Smooth muscle cell (in vitro differentiated cells): ENCODE measurements at regions not wholly inside any gene's neighbourhood (a gene's known extent, or its start where the extent isn't known, plus 50 kb on each side); places are given as distances from the start of the nearest gene placed in this dataset.
A peak's percentile ranks its signal among the peaks of the same experiment; 100 is the strongest.

Source experiments
- DNase-seq: peaks from one replicate; lab custom pipeline; 2025; ENCODE audit not compliant: unreplicated experiment; lab: John Stamatoyannopoulos, UW
- H2AFZ ChIP-seq: fragments of 200-600 bp; sonication (generic); 2 replicates; pipeline ENCODE4 v1.6.0; 2016; ENCODE audit warnings: antibody characterized with exemption, low read depth, mild to moderate bottlenecking
- H3F3A ChIP-seq: fragments of 200-600 bp; sonication (generic); 2 replicates; pipeline ENCODE4 v1.6.0; 2017; ENCODE audit warnings: antibody characterized with exemption, low read depth
- H3K27ac ChIP-seq: fragments of 200-600 bp; sonication (generic); 2 replicates; pipeline ENCODE4 v1.5.1; 2016; ENCODE audit warnings: low read depth, mild to moderate bottlenecking
- H3K27me3 ChIP-seq: fragments of 200-600 bp; sonication (generic); 2 replicates; pipeline ENCODE4 v1.6.1; 2016; ENCODE audit warnings: low read depth, mild to moderate bottlenecking
- H3K36me3 ChIP-seq: fragments of 200-600 bp; sonication (generic); 2 replicates; pipeline ENCODE4 v1.5.1; 2016; ENCODE audit warnings: low read depth
- H3K4me1 ChIP-seq: fragments of 200-600 bp; sonication (generic); 2 replicates; pipeline ENCODE4 v1.5.1; 2016; ENCODE audit warnings: low read depth
- H3K4me2 ChIP-seq: fragments of 200-600 bp; sonication (generic); 2 replicates; pipeline ENCODE4 v1.6.0; 2016; ENCODE audit warnings: mild to moderate bottlenecking
- H3K4me3 ChIP-seq: fragments of 200-600 bp; sonication (generic); 2 replicates; pipeline ENCODE4 v1.5.1; 2016; ENCODE audit warnings: mild to moderate bottlenecking
- H3K79me2 ChIP-seq: fragments of 200-600 bp; sonication (generic); 2 replicates; pipeline ENCODE4 v1.6.0; 2016; ENCODE audit warnings: low read depth, mild to moderate bottlenecking
- H3K9ac ChIP-seq: fragments of 200-600 bp; sonication (generic); 2 replicates; pipeline ENCODE4 v1.6.0; 2016; ENCODE audit warnings: low read depth
- H3K9me3 ChIP-seq: fragments of 200-600 bp; sonication (generic); replicated peaks from 2 replicates; pipeline ENCODE4 v1.5.1; 2016; ENCODE audit warnings: low read depth
- H4K20me1 ChIP-seq: fragments of 200-600 bp; sonication (generic); 2 replicates; pipeline ENCODE4 v1.6.0; 2016; ENCODE audit warnings: low read depth
- WGBS: methylation state at CpG from one replicate; pipeline ENCODE4 v1.1.7; 2016; ENCODE audit warnings: low lambda C conversion rate; 5-methylcytosine and 5-hydroxymethylcytosine counted together
- TF ChIP-seq, protein P1 (sequence below): fragments of 200-600 bp; sonication (generic); IDR thresholded peaks from 2 replicates; pipeline ENCODE4 v1.5.1; 2017; ENCODE audit warnings: borderline replicate concordance, mild to moderate bottlenecking, antibody characterized with exemption; ENCODE audit not compliant: insufficient read depth, poor library complexity, severe bottlenecking

DNA sequence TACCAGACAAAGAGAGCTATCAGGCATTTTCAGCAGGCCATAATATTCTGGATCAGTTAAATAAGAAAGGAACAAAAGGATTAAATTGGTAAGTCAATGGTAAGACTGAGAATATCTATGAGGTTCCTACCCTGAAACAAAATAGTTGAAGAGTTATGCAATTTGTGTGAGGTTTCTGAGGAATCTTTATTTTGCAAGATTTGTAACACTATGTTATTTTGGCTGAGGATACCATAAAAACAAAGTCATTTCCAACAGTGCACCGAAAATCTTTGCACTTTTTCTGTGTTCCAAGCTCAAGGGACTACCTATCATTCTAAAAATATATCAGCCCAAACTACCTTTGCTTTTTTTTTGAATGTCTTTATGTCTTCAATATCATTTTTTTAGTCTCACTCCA lies 383.3 kb upstream of the CITED2 start:
- TF ChIP-seq, protein P1, sequence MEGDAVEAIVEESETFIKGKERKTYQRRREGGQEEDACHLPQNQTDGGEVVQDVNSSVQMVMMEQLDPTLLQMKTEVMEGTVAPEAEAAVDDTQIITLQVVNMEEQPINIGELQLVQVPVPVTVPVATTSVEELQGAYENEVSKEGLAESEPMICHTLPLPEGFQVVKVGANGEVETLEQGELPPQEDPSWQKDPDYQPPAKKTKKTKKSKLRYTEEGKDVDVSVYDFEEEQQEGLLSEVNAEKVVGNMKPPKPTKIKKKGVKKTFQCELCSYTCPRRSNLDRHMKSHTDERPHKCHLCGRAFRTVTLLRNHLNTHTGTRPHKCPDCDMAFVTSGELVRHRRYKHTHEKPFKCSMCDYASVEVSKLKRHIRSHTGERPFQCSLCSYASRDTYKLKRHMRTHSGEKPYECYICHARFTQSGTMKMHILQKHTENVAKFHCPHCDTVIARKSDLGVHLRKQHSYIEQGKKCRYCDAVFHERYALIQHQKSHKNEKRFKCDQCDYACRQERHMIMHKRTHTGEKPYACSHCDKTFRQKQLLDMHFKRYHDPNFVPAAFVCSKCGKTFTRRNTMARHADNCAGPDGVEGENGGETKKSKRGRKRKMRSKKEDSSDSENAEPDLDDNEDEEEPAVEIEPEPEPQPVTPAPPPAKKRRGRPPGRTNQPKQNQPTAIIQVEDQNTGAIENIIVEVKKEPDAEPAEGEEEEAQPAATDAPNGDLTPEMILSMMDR = no peak
- peak overlapping the region; percentile 2 for H2AFZ ChIP-seq
- H3F3A ChIP-seq = peaks cover 10% of the 10 kb centered on the region
- H3K9ac ChIP-seq = no peak overlapping the region
- no peak overlapping the region for H3K4me3 ChIP-seq
- H3K4me1 ChIP-seq = peaks cover 19% of the 10 kb centered on the region
- no peaks in the 10 kb centered on the region for H4K20me1 ChIP-seq
- WGBS = 54% methylated on average over 1 of the region's 1 CpG
- peak overlapping the region; percentile 10 for H3K27ac ChIP-seq
- H3K79me2 ChIP-seq = no peaks in the 10 kb centered on the region
- H3K27me3 ChIP-seq = no peaks in the 10 kb centered on the region
- peak overlapping the region; percentile 34 for H3K4me2 ChIP-seq
- H3K36me3 ChIP-seq = no peaks in the 10 kb centered on the region
- DNase-seq = no peak
- no peaks in the 10 kb centered on the region for H3K9me3 ChIP-seq

- Histone ChIP-seq H3K4me1 (peaks cover 24% of the 10 kb centered on the region), H3K27me3 (no peaks in the 10 kb centered on the region), H3K36me3 (no peaks in the 10 kb centered on the region), H3K4me3 (no peak overlapping the region), H2AFZ (no peak overlapping the region), H3K9me3 (no peaks in the 10 kb centered on the region), H3K4me2 (no peak overlapping the region), H4K20me1 (no peaks in the 10 kb centered on the region), H3K9ac (no peak overlapping the region), H3K79me2 (no peaks in the 10 kb centered on the region), H3K27ac (no peak overlapping the region), H3F3A (peaks cover 8% of the 10 kb centered on the region)
- WGBS = 90% methylated on average over 1 of the region's 1 CpG
- no peak for DNase-seq
- TF ChIP-seq, protein P1 = no peak
Measured at GRCh38 chr6:139756381-139756780, 381.9 kb upstream of the CITED2 start.

- TF ChIP-seq, protein P1 = no peak
Measured at GRCh38 chr6:139754898-139755775, 380.7 kb upstream of the CITED2 start.

More at GRCh38 chr6:139754898-139755775, 380.7 kb upstream of the CITED2 start:
- no peak overlapping the region for H3K27ac ChIP-seq
- no peaks in the 10 kb centered on the region for H3K79me2 ChIP-seq
- no peaks in the 10 kb centered on the region for H4K20me1 ChIP-seq
- no peaks in the 10 kb centered on the region for H3K36me3 ChIP-seq
- H3F3A ChIP-seq = peaks cover 8% of the 10 kb centered on the region
- H3K4me2 ChIP-seq = peak overlapping the region; percentile 6
- DNase-seq = no peak
- H3K4me1 ChIP-seq = peaks cover 17% of the 10 kb centered on the region
- WGBS = 81% methylated on average over 6 of the region's 6 CpGs
- H3K9me3 ChIP-seq = no peaks in the 10 kb centered on the region
- peak overlapping the region; percentile 45 for H2AFZ ChIP-seq
- H3K4me3 ChIP-seq = no peak overlapping the region
- H3K27me3 ChIP-seq = no peaks in the 10 kb centered on the region
- H3K9ac ChIP-seq = no peak overlapping the region
